GM19372 (cell line): ENCODE measurements at regions not wholly inside any gene's neighbourhood (a gene's known extent, or its start where the extent isn't known, plus 50 kb on each side); places are given as distances from the start of the nearest gene placed in this dataset.

Experiments
- ATAC-seq: cut with Tn5 transposase; IDR thresholded peaks from one replicate; pipeline ENCODE4 v1.9.1; 2021; ENCODE audit warnings: mild to moderate bottlenecking, low read depth, moderate library complexity; ENCODE audit not compliant: unreplicated experiment

DNA sequence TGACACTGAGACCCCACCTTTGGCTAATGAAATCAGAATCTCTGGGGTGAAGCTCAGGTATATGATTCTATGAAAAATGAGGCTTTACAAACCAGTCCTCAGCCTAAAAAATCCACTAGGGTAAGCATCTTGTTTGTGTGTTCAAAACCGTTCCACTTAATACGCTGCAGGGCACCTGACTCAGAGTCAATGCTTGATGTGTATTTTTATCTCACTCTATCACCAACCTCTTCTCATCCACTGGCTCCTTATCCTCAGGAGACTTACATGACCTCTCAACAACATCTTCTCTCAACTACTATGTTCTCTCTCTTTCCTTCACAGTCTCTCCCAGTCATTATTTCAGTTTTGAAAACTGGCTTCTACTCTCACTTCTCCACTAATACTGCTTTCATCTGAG, 153.3 kb upstream of the KCNN2 start:
- no peak for ATAC-seq

GRCh38 chr5:114210662-114211061, 151.2 kb upstream of the KCNN2 start:
- ATAC-seq: no peak

GRCh38 chr5:114221807-114222206, 140.1 kb upstream of the KCNN2 start:
- ATAC-seq: no peak

DNA sequence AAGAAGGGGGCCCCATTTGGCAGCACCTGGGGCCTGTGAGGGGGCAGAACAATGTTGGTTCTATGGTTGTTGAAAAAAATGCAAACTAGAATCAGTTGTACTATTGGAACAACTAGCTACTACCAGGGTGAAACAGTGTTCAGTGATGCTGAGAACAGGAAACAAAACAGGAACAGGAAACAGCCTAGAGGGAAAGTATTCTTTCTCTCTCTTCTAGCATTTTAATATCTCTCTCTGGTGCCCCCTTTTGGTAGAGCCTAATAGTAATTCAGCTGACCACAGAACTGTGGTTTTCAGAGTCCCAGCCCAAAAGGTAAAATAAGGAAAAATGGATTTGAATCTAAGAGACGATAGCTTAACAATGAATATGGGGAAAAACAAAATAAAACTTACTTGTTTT, 138.0 kb upstream of the KCNN2 start:
- ATAC-seq: peak; percentile 56

DNA sequence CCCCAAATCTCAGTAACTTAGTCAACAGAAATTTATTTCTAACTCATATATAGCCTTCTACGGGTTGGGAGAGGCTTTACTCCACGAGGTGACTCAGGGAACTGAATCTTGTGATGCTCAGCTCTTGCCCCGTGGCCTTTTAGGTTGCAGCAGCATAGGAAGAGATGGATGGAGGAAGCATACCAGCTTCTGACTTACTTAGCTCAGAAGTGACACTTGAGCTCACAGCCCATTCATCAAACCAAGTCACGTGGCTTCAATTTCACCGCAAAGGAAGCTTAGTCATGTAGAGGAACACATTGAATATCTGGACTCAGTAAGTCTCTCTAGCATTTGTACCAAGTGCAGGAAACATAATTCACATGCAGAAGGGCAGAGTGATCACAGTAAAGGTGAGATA, 124.1 kb upstream of the KCNN2 start:
- ATAC-seq: no peak

GRCh38 chr5:114238771-114239313, 123.0 kb upstream of the KCNN2 start:
- no peak for ATAC-seq

- ATAC-seq: no peak
Measured at GRCh38 chr5:114243281-114243971, 118.4 kb upstream of the KCNN2 start.

DNA sequence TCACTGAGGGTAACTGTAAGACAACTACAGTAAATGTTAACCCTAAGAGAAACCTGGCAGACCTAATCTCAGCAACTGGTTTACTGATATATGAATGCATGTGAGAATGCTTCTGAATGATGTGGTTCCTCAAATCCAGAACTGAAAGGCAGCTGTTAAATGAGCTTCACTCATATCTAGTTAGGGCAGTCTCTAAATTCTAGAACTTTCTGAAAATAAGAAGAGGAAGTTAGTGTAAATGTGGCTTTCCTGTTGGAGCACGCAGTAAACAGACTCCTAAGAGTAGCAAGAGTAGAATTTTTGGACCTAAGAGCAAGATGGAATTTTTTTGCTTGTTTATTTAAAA, 117.9 kb upstream of the KCNN2 start:
- peak; percentile 56 for ATAC-seq

- ATAC-seq: no peak
Measured at GRCh38 chr5:114249823-114250222, 112.0 kb upstream of the KCNN2 start.

- no peak for ATAC-seq
Measured at GRCh38 chr5:114250536-114250935, 111.3 kb upstream of the KCNN2 start.

DNA sequence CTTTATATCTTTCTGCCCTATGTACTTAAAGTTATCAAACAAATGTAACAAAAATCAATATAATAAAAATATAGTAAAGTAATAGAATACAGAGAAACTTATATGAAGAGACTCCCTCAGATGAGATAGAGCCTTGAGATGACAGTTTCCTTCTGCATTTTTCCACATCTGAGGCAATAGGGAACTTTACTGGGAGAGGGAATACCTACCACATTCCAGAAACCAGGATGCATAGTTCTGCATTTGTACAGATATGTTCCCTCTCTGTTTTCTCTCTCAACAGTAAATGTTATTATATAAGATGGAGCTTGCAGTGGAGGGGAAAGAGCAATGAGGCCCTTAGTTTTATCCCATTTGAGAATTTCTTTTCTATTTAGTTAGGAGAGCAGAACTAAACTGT, 109.6 kb upstream of the KCNN2 start:
- ATAC-seq: no peak

- no peak for ATAC-seq
Measured at GRCh38 chr5:114255260-114255659, 106.6 kb upstream of the KCNN2 start.

DNA sequence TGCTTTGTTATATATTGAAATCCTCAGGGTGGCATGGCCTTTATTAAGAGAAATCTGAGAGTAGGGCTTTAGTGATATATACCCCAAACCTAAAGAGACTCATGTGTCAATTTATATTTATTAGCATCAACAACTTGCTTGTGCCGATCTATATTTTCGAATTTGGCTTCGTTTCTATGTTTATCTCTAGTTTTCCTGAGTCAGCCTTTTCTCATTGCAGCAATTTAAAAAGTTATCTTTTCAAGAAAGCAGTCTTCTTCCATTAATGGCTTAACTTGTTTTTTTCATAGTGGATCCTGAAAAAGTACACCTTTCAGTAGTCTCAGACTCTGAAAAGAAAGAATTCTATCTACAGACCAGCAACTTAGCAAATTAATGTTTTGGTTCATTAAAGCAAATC, 99.9 kb upstream of the KCNN2 start:
- no peak for ATAC-seq

DNA sequence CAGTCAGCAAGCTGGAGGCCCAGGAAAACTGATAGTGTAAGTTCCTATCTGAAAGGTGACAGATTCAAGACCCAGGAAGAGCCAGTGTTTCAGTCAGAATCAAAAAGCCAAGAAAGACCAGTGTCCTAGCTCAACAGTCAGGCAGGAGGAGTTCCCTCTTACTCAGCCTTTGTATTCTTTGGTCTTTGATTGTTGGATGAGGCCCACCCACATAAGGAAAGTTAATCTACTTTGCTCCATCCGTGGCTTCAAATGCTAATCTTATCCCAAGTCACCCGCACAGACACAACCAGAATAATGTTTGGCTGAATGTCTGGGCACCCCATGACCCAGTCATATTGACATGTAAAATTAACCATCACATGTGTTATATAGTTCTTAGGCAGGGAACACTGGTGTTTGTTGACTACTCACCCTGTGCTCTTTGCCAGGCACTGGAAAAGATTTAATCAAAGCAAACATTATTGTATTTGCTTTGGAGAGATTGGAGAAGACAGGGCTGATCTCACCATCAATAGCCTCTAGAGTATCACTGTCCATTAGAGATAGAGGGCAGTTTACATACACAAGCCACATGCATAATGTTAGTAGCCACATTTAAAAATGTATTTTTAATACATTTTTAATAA, 96.3 kb upstream of the KCNN2 start:
- no peak for ATAC-seq

DNA sequence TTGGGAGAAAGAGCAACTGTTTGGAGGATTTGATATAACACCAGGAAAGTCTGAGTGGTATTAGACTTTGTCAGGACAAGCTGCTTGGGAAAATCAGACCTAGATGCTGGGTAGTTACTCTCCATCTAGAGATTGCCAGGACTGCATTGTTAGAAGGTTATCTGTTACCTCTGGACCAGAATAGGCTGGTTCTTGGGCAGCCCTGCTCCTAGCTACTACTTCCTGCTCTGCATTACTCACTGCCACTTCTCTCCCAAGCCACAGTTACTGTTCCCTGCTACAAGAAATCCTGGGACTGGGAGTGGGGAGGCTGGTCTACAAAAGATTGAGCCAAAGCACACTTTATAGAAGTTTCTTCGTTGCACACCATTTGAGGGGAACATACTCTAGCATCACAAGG, 95.5 kb upstream of the KCNN2 start:
- ATAC-seq: no peak

DNA sequence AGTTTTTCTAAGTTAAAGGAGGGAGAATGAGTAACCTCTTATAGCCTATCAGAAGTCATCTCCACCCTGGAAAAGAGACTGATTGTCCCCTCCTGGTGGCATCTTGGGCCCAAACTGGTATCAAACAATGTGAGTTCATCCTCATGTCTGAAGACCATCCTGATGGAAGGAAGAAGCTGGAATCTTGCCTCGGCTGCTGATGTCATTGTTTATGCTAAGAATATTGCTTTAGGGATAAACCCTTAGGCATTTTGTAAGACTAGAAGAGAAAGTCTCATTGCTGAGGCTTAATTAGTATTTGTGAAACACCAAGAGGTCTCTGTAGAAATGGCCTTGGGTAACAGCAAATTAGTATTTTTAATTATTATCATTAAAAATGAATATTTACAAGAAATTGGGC, 65.7 kb upstream of the KCNN2 start:
- no peak for ATAC-seq

GRCh38 chr5:114297915-114298314, 64.0 kb upstream of the KCNN2 start:
- no peak for ATAC-seq

DNA sequence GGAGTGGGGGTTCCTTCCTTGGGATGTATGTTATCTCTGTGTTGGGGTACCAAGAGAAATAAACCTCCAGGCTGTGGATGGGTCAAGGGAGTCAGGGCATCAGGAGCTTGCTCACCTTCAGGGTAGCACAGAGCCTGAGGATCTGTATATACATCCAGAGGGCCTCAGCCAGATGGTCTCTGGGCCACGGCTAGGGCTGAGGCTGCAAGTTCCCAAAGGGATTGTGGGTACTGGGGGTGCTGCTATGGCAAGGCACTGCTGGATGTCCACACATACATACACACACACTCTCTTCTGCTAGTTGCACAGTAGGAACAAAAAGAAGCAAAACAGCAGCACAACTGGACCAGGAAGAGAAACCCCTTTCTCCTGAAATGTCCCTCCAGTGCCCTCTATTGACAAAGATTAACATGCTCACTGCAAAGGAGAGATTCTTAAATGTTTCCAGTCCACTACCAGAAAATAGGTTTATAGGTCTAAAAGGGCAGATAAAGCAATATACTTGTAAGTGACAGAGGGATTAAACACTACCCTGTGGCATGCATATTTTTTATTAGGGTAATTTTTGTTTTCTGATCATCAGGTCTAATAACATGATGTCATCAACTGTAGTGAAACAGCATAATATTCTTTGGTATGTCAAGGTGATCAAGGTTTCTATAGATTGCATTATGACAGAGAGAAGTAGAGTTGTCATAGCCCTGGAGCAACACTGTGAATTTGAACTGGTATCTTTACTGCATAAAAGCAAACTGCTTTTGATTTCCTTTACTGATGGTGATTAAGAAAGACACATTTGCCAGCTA, 56.3 kb upstream of the KCNN2 start:
- ATAC-seq: peak; percentile 60

DNA sequence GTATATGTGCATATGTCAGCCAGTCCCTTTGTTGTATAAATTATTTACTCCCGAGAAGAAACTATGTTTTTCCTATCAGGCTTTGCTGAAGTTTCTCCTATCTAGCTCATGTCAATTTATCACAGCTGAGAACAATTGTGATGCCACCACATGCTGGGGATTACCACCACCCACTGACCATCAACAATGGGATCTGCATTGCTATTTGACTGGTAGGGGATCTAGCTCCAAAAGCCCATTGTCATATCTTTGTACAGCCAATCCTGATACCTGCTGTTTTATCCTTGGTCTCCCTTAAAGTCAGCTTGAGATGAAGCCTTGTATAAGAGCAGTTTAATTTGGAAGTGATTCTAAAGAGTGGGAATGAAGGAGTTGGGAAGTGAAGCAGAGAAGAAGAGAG, 53.9 kb upstream of the KCNN2 start:
- ATAC-seq: no peak

DNA sequence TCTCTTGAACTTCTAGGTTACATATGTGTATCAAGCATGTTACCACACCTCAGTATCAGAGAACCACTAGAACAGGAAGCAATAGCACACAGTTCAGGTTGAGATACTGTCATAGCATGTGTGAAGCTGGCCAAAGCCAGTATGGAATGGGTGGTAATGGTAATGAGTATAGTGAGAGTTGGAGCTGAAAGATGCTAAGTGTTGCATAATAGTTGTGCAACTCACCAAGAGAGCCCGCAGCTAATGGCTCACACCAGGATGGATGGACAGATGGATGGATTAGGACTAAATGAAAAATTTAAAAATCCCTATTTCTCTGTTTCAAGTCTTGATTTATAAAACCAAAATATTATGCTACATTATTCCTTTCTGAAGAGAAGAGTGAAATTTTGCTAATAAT, 53.4 kb upstream of the KCNN2 start:
- no peak for ATAC-seq

DNA sequence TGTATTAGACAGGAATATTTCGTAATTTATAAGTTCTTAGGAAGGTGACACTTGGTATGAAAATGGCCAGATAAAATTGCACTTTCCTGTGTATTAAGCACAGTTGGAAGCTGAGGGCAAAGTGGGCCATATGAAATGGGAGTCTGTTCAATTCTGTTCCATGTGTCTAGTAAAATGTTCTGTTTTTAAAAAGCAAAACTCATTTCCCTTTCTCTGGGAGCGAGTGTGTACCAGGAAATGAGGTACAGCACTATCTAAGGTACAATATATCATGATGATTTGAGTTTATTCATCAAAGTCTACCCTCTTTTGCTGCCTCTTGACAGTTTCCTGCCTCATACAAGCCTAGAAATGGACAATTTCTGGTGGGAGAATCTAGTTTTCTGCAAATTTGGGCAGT, 51.2 kb upstream of the KCNN2 start:
- ATAC-seq: no peak

DNA sequence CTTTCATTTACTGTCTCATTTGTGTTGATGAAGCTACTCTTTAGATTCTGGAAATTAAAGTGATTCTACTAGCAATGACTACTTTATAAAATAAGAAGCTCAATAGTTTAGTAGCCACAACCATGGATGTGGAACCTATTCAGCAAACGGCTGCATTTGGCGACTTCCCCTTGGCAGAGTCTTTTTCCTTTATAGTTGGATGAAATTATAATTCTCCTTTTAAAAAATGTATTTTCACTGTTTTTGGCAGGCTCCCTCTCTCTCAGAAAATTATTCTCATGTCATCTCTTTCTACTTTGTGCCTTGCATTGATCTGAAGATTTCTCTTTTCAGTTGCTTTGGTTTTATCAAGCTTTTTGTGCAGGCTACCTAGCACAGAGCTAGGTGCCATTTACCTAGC, 50.6 kb upstream of the KCNN2 start:
- ATAC-seq: no peak
